GM12878 (cell line): ENCODE measurements at regions not wholly inside any gene's neighbourhood (a gene's known extent, or its start where the extent isn't known, plus 50 kb on each side); places are given as distances from the start of the nearest gene placed in this dataset.

Experiments used
- ATAC-seq: fragments of 200-7000 bp; cut with Tn5 transposase; 3 replicates; pipeline ENCODE4 v1.9.1; 2020; ENCODE audit warnings: mild to moderate bottlenecking, moderate library complexity
- BruUV-seq: library from RNA; stranded (reverse); fragments of 400-500 nt; replicated peaks from 2 replicates; lab custom pipeline; 2021; lab: Mats Ljungman, UMichigan
- CTCF ChIA-PET: fragments of 300-600 bp; sonication (Branson Sonifier 250); formaldehyde crosslinking; extraction: SDS; loops from one replicate; lab custom pipeline; 2021; ENCODE audit warnings: inconsistent platforms; lab: Yijun Ruan, JAX
- POLR2A ChIA-PET: fragments of 350-600 bp; formaldehyde crosslinking; extraction: SDS; loops from one replicate; lab custom pipeline; 2021; ENCODE audit warnings: inconsistent platforms; lab: Charles Lee
- RAD21 ChIA-PET: fragments of 300-600 bp; sonication (Branson Sonifier 250); formaldehyde crosslinking; loops from one replicate; lab custom pipeline; 2023; ENCODE audit warnings: antibody characterized with exemption; ENCODE audit not compliant: unreplicated experiment; lab: Charles Lee
- SMC1A ChIA-PET: fragments of 300-600 bp; sonication (Branson Sonifier 250); formaldehyde crosslinking; loops from one replicate; lab custom pipeline; 2023; ENCODE audit not compliant: unreplicated experiment, uncharacterized antibody; lab: Charles Lee
- DNase-seq: peaks from one replicate; pipeline ENCODE4 v3.0.0-alpha.2; 2011; ENCODE audit warnings: low read depth, low spot score
- FAIRE-seq: peaks from 3 replicates; lab custom pipeline; 2011; peaks lifted over from hg19 to GRCh38; lab: Jason Lieb, UNC
- H2AFZ ChIP-seq: 2 replicates; pipeline ENCODE4 v1.6.0; 2011; ENCODE audit warnings: low read depth, low read length, control low read depth; ENCODE audit not compliant: control insufficient read depth
- H3K27ac ChIP-seq: 2 replicates; pipeline ENCODE4 v1.5.1; 2011; ENCODE audit warnings: control low read depth; ENCODE audit not compliant: control insufficient read depth, insufficient read depth
- H3K27me3 ChIP-seq, 2 experiments: replicated peaks in 1 of 2; 2 replicates each; pipeline versions ENCODE4 v1.6.0 to v1.6.1; 2011; ENCODE audit warnings: low read length in 1 of 2; ENCODE audit not compliant: control insufficient read depth in 2 of 2, insufficient read depth in 2 of 2
- H3K36me3 ChIP-seq, 2 experiments: 2 replicates each; pipeline ENCODE4 v1.5.1; 2011; ENCODE audit warnings: low read length in 1 of 2; ENCODE audit not compliant: control insufficient read depth in 2 of 2, insufficient read depth in 2 of 2
- H3K4me1 ChIP-seq: 2 replicates; pipeline ENCODE4 v1.6.1; 2011; ENCODE audit warnings: mild to moderate bottlenecking, low read length, moderate library complexity, mixed read lengths; ENCODE audit not compliant: control insufficient read depth, insufficient read depth
- H3K4me2 ChIP-seq: 2 replicates; pipeline ENCODE4 v1.6.0; 2011; ENCODE audit warnings: control low read depth; ENCODE audit not compliant: control insufficient read depth, insufficient read depth
- H3K4me3 ChIP-seq: fragments of 200-600 bp; sonication (generic); 2 replicates; pipeline ENCODE4 v1.5.1; 2016
- H3K79me2 ChIP-seq: 2 replicates; pipeline ENCODE4 v1.6.0; 2011; ENCODE audit warnings: low read length; ENCODE audit not compliant: control insufficient read depth, insufficient read depth
- H3K9ac ChIP-seq: 2 replicates; pipeline ENCODE4 v1.8.0; 2011; ENCODE audit warnings: low read length, control low read depth, mixed read lengths; ENCODE audit not compliant: control insufficient read depth, insufficient read depth
- H3K9me3 ChIP-seq: replicated peaks from 3 replicates; pipeline ENCODE4 v1.5.1; 2011; ENCODE audit warnings: mild to moderate bottlenecking, low read length; ENCODE audit not compliant: control insufficient read depth, insufficient read depth
- H4K20me1 ChIP-seq: 2 replicates; pipeline ENCODE4 v1.6.0; 2011; ENCODE audit not compliant: control insufficient read depth, insufficient read depth
- CREM ChIP-seq: IDR thresholded peaks from 2 replicates; pipeline ENCODE4 v1.6.1; 2014; ENCODE audit warnings: antibody characterized with exemption, low read depth
- JUNB ChIP-seq: IDR thresholded peaks from 2 replicates; pipeline ENCODE4 v1.6.1; 2016; ENCODE audit warnings: antibody characterized with exemption, mild to moderate bottlenecking
- NR2C2 ChIP-seq: IDR thresholded peaks from 2 replicates; pipeline ENCODE4 v1.6.1; 2011; ENCODE audit warnings: borderline replicate concordance, low read depth; ENCODE audit not compliant: control insufficient read depth, insufficient read length
- NR2F1 ChIP-seq: fragments of 450-650 bp; conservative IDR thresholded peaks from 2 replicates; pipeline ENCODE4 v1.6.1; 2017; ENCODE audit warnings: mild to moderate bottlenecking
- POLR2A ChIP-seq: IDR thresholded peaks from 2 replicates; pipeline ENCODE4 v1.6.1; 2011; ENCODE audit warnings: low read depth, mild to moderate bottlenecking, low read length
- POLR2AphosphoS2 ChIP-seq: IDR thresholded peaks from 2 replicates; pipeline ENCODE4 v1.6.1; 2011; ENCODE audit warnings: low read depth, mild to moderate bottlenecking, low read length, improper control_type of control experiment, moderate library complexity
- RB1 ChIP-seq: fragments of 450-650 bp; formaldehyde crosslinking; IDR thresholded peaks from 2 replicates; pipeline ENCODE4 v1.6.1; 2017; ENCODE audit warnings: mild to moderate bottlenecking, borderline replicate concordance
- SREBF2 ChIP-seq: IDR thresholded peaks from 2 replicates; pipeline ENCODE4 v1.6.1; 2012; ENCODE audit warnings: mild to moderate bottlenecking, low read length
- WRNIP1 ChIP-seq: IDR thresholded peaks from 2 replicates; pipeline ENCODE4 v1.6.1; 2011; ENCODE audit warnings: low read depth, low read length, improper control_type of control experiment, borderline replicate concordance
- YBX1 ChIP-seq: fragments of 450-650 bp; IDR thresholded peaks from 2 replicates; pipeline ENCODE4 v1.6.1; 2016; ENCODE audit warnings: antibody characterized with exemption
- ZBTB11 ChIP-seq: fragments of 450-650 bp; formaldehyde crosslinking; IDR thresholded peaks from 2 replicates; pipeline ENCODE4 v1.5.0; 2022; ENCODE audit warnings: mild to moderate bottlenecking, missing genetic modification characterization
- ZBTB40 ChIP-seq: fragments of 450-650 bp; IDR thresholded peaks from 2 replicates; pipeline ENCODE4 v1.6.1; 2016; ENCODE audit warnings: mild to moderate bottlenecking, moderate library complexity, borderline replicate concordance
- ZNF217 ChIP-seq: fragments of 450-650 bp; IDR thresholded peaks from 2 replicates; pipeline ENCODE4 v1.6.1; 2017; ENCODE audit warnings: antibody characterized with exemption, mild to moderate bottlenecking
- ZSCAN29 ChIP-seq: fragments of 450-650 bp; IDR thresholded peaks from 2 replicates; pipeline ENCODE4 v1.6.1; 2017; ENCODE audit warnings: mild to moderate bottlenecking, moderate library complexity
- WGBS: methylation state at CpG from one replicate; pipeline ENCODE4 v1.1.6; 2016; ENCODE audit warnings: low lambda C conversion rate; ENCODE audit not compliant: insufficient replicate concordance, insufficient coverage; ENCODE audit errors: missing lambda C conversion rate; 5-methylcytosine and 5-hydroxymethylcytosine counted together
- in situ Hi-C: fragments of 300-500 bp; cut with MboI; formaldehyde crosslinking; loops from 9 replicates; pipeline ENCODE4 v1.14.3; 2018; ENCODE audit warnings: mixed read lengths
- intact Hi-C: fragments of 100-400 bp; cut with micrococcal nuclease; formaldehyde crosslinking; loops from one replicate; pipeline ENCODE4 v1.14.2; 2022; ENCODE audit not compliant: unreplicated experiment
- TF ChIP-seq, protein P1 (sequence below): fragments of 450-650 bp; IDR thresholded peaks from 2 replicates; pipeline ENCODE4 v1.6.1; 2014; ENCODE audit warnings: mild to moderate bottlenecking
- TF ChIP-seq, protein P2 (sequence below): IDR thresholded peaks from 2 replicates; pipeline ENCODE4 v1.6.1; 2011; ENCODE audit warnings: borderline replicate concordance, low read depth, mild to moderate bottlenecking, moderate library complexity, low read length; ENCODE audit not compliant: insufficient read depth, poor library complexity, severe bottlenecking

- no peak overlapping the region for H3K27ac ChIP-seq
- intact Hi-C loops: no loop called here
- FAIRE-seq (no peak), DNase-seq (no peak), ATAC-seq (no peak)
- no peak overlapping the region for H3K4me3 ChIP-seq
- no TSS peak for BruUV-seq
- ChIA-PET CTCF (no interaction called here), SMC1A (no interaction called here), RAD21 (no interaction called here), POLR2A (no interaction called here)
- no peak overlapping the region for H3K9ac ChIP-seq
- H3K4me1 ChIP-seq: no peaks in the 10 kb centered on the region
- 28% methylated on average over 7 of the region's 7 CpGs for WGBS
- no peaks in the 10 kb centered on the region for H4K20me1 ChIP-seq
- H3K9me3 ChIP-seq: no peaks in the 10 kb centered on the region
- H3K4me2 ChIP-seq: no peak overlapping the region
- H3K27me3 ChIP-seq: no peaks in the 10 kb centered on the region
- H3K79me2 ChIP-seq: no peaks in the 10 kb centered on the region
- no peak overlapping the region for H2AFZ ChIP-seq
- no peaks in the 10 kb centered on the region for H3K36me3 ChIP-seq
- in situ Hi-C loops: no loop called here
- TF ChIP-seq YBX1 (no peak), CREM (no peak), ZBTB40 (no peak), NR2C2 (no peak), RB1 (no peak), NR2F1 (no peak), POLR2AphosphoS2 (no peak), ZBTB11 (CRISPR knock-in tag) (no peak), ZNF217 (no peak), WRNIP1 (no peak), JUNB (no peak), SREBF2 (no peak), POLR2A (no peak), ZSCAN29 (no peak)
- TF ChIP-seq, protein P1, sequence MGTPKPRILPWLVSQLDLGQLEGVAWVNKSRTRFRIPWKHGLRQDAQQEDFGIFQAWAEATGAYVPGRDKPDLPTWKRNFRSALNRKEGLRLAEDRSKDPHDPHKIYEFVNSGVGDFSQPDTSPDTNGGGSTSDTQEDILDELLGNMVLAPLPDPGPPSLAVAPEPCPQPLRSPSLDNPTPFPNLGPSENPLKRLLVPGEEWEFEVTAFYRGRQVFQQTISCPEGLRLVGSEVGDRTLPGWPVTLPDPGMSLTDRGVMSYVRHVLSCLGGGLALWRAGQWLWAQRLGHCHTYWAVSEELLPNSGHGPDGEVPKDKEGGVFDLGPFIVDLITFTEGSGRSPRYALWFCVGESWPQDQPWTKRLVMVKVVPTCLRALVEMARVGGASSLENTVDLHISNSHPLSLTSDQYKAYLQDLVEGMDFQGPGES: no peak
- TF ChIP-seq, protein P2, sequence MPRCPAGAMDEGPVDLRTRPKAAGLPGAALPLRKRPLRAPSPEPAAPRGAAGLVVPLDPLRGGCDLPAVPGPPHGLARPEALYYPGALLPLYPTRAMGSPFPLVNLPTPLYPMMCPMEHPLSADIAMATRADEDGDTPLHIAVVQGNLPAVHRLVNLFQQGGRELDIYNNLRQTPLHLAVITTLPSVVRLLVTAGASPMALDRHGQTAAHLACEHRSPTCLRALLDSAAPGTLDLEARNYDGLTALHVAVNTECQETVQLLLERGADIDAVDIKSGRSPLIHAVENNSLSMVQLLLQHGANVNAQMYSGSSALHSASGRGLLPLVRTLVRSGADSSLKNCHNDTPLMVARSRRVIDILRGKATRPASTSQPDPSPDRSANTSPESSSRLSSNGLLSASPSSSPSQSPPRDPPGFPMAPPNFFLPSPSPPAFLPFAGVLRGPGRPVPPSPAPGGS: no peak
Observed at GRCh38 chr3:159609625-159610024, 379.0 kb upstream of the IL12A start.
